NCI-H2227 (cell line): ENCODE measurements at regions not wholly inside any gene's neighbourhood (a gene's known extent, or its start where the extent isn't known, plus 50 kb on each side); places are given as distances from the start of the nearest gene placed in this dataset.
A peak's percentile ranks its signal among the peaks of the same experiment; 100 is the strongest.

Experiments used
- DNase-seq: peaks from one replicate; lab custom pipeline; 2025; ENCODE audit not compliant: unreplicated experiment; lab: John Stamatoyannopoulos, UW

- DNase-seq, result no peak
These were observed 113.0 kb upstream of the TFAP2D start for GRCh38 chr6:50600280-50600679.

- peak; percentile 39 for DNase-seq
These were observed 111.0 kb upstream of the TFAP2D start for GRCh38 chr6:50602292-50602691.

- DNase-seq, result no peak
These were observed 104.9 kb upstream of the TFAP2D start for GRCh38 chr6:50608421-50608820.

GRCh38 chr6:50610562-50610961 lies 102.8 kb upstream of the TFAP2D start:
- no peak for DNase-seq

GRCh38 chr6:50635429-50635828 lies 77.9 kb upstream of the TFAP2D start:
- DNase-seq, result no peak

GRCh38 chr6:50637267-50637666 lies 76.1 kb upstream of the TFAP2D start:
- no peak for DNase-seq

GRCh38 chr6:50649086-50649485 lies 64.2 kb upstream of the TFAP2D start:
- no peak for DNase-seq

- no peak for DNase-seq
These were observed 60.1 kb upstream of the TFAP2D start for GRCh38 chr6:50653253-50653652.

- no peak for DNase-seq
These were observed 59.2 kb upstream of the TFAP2D start for GRCh38 chr6:50654155-50654554.

GRCh38 chr6:50655848-50656453 lies 57.4 kb upstream of the TFAP2D start:
- DNase-seq, result peak; percentile 0

- DNase-seq, result no peak
These were observed 55.8 kb upstream of the TFAP2D start for GRCh38 chr6:50657513-50657912.

- DNase-seq, result no peak
These were observed 54.8 kb upstream of the TFAP2D start for GRCh38 chr6:50658561-50658960.

- DNase-seq, result no peak
These were observed 51.7 kb upstream of the TFAP2D start for GRCh38 chr6:50661636-50662035.
